ENCODE measurements at regions not wholly inside any gene's neighbourhood (a gene's known extent, or its start where the extent isn't known, plus 50 kb on each side); places are given as distances from the start of the nearest gene placed in this dataset.

DNA sequence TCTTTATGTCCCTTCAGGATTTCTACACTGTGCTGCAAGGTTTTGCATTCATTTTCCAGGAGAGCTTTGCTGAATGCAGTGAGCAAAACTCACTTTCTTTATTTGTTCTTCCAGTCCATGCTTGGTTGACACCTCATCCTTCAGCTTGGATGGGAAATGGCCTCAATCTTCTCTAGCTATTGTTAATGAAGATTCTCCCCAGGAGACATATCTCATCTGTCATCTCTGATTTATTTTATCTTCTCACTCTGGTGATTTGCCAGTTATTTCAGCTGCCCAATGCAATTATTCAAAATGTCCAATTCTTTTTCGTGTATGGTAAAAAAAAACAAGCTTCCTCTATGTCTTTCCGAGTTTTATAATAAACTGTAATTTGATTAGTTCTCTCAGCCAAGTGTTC lies 77.9 kb upstream of the PAK5 start:
- H3K9me3 ChIP-seq (ENCODE audit: low read depth, low read length): no peaks in the 10 kb centered on the region
- no peak overlapping the region for H3K4me3 ChIP-seq
- DNase-seq (ENCODE audit: low read depth, low spot score): no peak
- no peak overlapping the region for H3K9ac ChIP-seq (ENCODE audit: insufficient read length)
- H3K36me3 ChIP-seq (ENCODE audit: insufficient read depth, low read length): no peaks in the 10 kb centered on the region
- H3K27ac ChIP-seq: no peak overlapping the region
- TF ChIP-seq FOXP2 (optimal IDR thresholded peaks at IDR 0.05; ENCODE audit: control extremely low read depth, extremely low read length, insufficient read depth): no peak
- no peak for TF ChIP-seq POLR2AphosphoS5 (IDR thresholded peaks at IDR 0.05; ENCODE audit: borderline replicate concordance, low read depth, low read length)
- TF ChIP-seq EZH2 (IDR thresholded peaks at IDR 0.05): no peak

- H3K36me3 ChIP-seq (ENCODE audit: insufficient read depth, low read length): no peaks in the 10 kb centered on the region
- no peaks in the 10 kb centered on the region for H3K9me3 ChIP-seq (ENCODE audit: low read depth, low read length)
- no peak for TF ChIP-seq EZH2 (IDR thresholded peaks at IDR 0.05)
- TF ChIP-seq POLR2AphosphoS5 (IDR thresholded peaks at IDR 0.05; ENCODE audit: borderline replicate concordance, low read depth, low read length): no peak
- TF ChIP-seq FOXP2 (optimal IDR thresholded peaks at IDR 0.05; ENCODE audit: control extremely low read depth, extremely low read length, insufficient read depth): no peak
- no peak overlapping the region for H3K9ac ChIP-seq (ENCODE audit: insufficient read length)
- no peak overlapping the region for H3K4me3 ChIP-seq
- peak; percentile 5 for DNase-seq (ENCODE audit: low read depth, low spot score)
- no peak overlapping the region for H3K27ac ChIP-seq
Observed at GRCh38 chr20:9912858-9913434, 74.1 kb upstream of the PAK5 start.

GRCh38 chr20:9912290-9912689 lies 73.4 kb upstream of the PAK5 start:
- Histone ChIP-seq H3K27ac (no peak overlapping the region), H3K4me3 (no peak overlapping the region), H3K9ac (ENCODE audit: insufficient read length) (no peak overlapping the region), H3K9me3 (ENCODE audit: low read depth, low read length) (no peaks in the 10 kb centered on the region), H3K36me3 (ENCODE audit: insufficient read depth, low read length) (no peaks in the 10 kb centered on the region)
- TF ChIP-seq FOXP2 (optimal IDR thresholded peaks at IDR 0.05; ENCODE audit: control extremely low read depth, extremely low read length, insufficient read depth) (no peak), EZH2 (IDR thresholded peaks at IDR 0.05) (no peak), POLR2AphosphoS5 (IDR thresholded peaks at IDR 0.05; ENCODE audit: borderline replicate concordance, low read depth, low read length) (no peak)
- DNase-seq (ENCODE audit: low read depth, low spot score): no peak

DNA sequence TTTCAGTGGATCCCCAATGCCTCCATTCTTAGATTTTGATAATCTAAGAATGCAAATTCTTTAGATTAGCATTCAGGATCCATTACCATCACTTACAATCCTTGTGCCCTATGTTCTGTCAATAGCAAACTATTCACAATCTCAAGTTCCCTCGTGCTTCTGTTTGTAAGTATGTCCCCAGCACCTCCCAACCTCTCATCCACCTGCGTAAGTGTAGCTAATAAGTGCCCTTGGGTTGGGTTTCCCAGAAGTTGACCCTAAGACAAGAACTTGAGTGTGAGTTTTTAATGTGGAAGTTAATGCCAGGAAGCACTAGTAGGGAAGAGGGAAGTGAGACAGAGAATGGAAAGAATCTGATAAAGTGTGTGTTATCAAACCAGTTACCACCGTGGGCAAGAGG lies 72.6 kb upstream of the PAK5 start:
- Histone ChIP-seq H3K4me3 (no peak overlapping the region), H3K9me3 (ENCODE audit: low read depth, low read length) (no peaks in the 10 kb centered on the region), H3K27ac (no peak overlapping the region), H3K9ac (ENCODE audit: insufficient read length) (no peak overlapping the region), H3K36me3 (ENCODE audit: insufficient read depth, low read length) (no peaks in the 10 kb centered on the region)
- TF ChIP-seq POLR2AphosphoS5 (IDR thresholded peaks at IDR 0.05; ENCODE audit: borderline replicate concordance, low read depth, low read length): no peak
- TF ChIP-seq FOXP2 (optimal IDR thresholded peaks at IDR 0.05; ENCODE audit: control extremely low read depth, extremely low read length, insufficient read depth): no peak
- no peak for TF ChIP-seq EZH2 (IDR thresholded peaks at IDR 0.05)
- DNase-seq (ENCODE audit: low read depth, low spot score): no peak

DNA sequence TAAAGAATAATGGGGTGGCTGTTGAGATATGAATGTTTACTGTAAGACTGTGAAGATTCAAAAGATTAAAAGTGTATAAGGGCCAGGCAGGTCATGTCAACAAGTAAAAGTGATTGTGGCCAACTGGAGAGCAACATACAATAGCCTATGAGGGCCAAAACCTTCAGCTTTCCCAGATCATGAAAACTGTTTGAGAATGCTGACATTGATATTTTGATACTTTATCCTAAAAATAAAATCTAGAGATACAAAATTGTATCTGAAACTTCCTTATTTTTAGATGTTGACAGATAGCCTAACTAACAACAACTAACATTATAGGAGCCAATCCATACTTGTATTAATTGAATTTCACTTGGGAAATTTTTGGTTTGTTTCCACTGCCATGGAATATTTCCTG lies 70.3 kb upstream of the PAK5 start:
- TF ChIP-seq POLR2AphosphoS5 (IDR thresholded peaks at IDR 0.05; ENCODE audit: borderline replicate concordance, low read depth, low read length): no peak
- no peak for TF ChIP-seq FOXP2 (optimal IDR thresholded peaks at IDR 0.05; ENCODE audit: control extremely low read depth, extremely low read length, insufficient read depth)
- no peak for TF ChIP-seq EZH2 (IDR thresholded peaks at IDR 0.05)
- no peak overlapping the region for H3K27ac ChIP-seq
- H3K36me3 ChIP-seq (ENCODE audit: insufficient read depth, low read length): no peaks in the 10 kb centered on the region
- no peak for DNase-seq (ENCODE audit: low read depth, low spot score)
- H3K9me3 ChIP-seq (ENCODE audit: low read depth, low read length): no peaks in the 10 kb centered on the region
- no peak overlapping the region for H3K9ac ChIP-seq (ENCODE audit: insufficient read length)
- no peak overlapping the region for H3K4me3 ChIP-seq

DNA sequence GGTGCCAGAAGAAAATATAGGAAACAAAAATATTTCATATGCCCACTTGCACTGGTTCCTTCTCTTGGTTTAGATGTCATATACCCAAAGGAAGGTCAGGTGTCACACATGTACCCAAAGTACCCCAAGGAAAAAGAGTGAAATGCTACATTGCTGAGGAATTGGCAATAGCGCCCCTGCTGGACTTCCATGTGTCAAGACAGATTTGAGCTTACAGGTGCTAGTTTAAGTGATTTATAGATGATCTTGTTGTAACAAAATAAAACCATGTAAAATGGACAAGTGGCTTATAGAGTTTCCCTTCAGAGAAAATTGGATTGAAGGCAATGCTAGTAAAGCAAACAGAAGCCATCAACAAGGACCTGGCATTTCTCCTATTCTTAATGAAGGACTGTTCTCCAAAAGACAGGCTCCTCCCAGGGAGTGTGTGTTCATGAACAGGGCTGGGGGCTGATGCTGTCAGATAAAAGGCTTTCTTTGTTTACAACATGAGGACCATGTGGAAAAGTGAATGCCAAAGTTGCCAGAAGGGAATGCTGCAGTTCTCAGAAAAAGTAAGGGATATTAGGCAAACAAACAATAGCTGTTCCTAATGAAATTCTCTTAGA lies 64.3 kb upstream of the PAK5 start:
- no peak overlapping the region for H3K4me3 ChIP-seq
- H3K36me3 ChIP-seq (ENCODE audit: insufficient read depth, low read length): no peaks in the 10 kb centered on the region
- no peak overlapping the region for H3K27ac ChIP-seq
- H3K9me3 ChIP-seq (ENCODE audit: low read depth, low read length): no peaks in the 10 kb centered on the region
- DNase-seq (ENCODE audit: low read depth, low spot score): no peak
- no peak overlapping the region for H3K9ac ChIP-seq (ENCODE audit: insufficient read length)
- TF ChIP-seq FOXP2 (optimal IDR thresholded peaks at IDR 0.05; ENCODE audit: control extremely low read depth, extremely low read length, insufficient read depth) (no peak), EZH2 (IDR thresholded peaks at IDR 0.05) (no peak), POLR2AphosphoS5 (IDR thresholded peaks at IDR 0.05; ENCODE audit: borderline replicate concordance, low read depth, low read length) (no peak)

GRCh38 chr20:9889270-9889981 lies 50.5 kb upstream of the PAK5 start:
- Histone ChIP-seq H3K27ac (no peak overlapping the region), H3K4me3 (no peak overlapping the region), H3K9me3 (ENCODE audit: low read depth, low read length) (no peaks in the 10 kb centered on the region), H3K36me3 (ENCODE audit: insufficient read depth, low read length) (no peaks in the 10 kb centered on the region), H3K9ac (ENCODE audit: insufficient read length) (no peak overlapping the region)
- no peak for TF ChIP-seq POLR2AphosphoS5 (IDR thresholded peaks at IDR 0.05; ENCODE audit: borderline replicate concordance, low read depth, low read length)
- no peak for TF ChIP-seq FOXP2 (optimal IDR thresholded peaks at IDR 0.05; ENCODE audit: control extremely low read depth, extremely low read length, insufficient read depth)
- TF ChIP-seq EZH2 (IDR thresholded peaks at IDR 0.05): no peak
- DNase-seq (ENCODE audit: low read depth, low spot score): no peak
